ENCODE measurements at regions not wholly inside any gene's neighbourhood (a gene's known extent, or its start where the extent isn't known, plus 50 kb on each side); places are given as distances from the start of the nearest gene placed in this dataset.
A peak's percentile ranks its signal among the peaks of the same experiment; 100 is the strongest.

- DNase-seq, result no peak
Observed at GRCh38 chr15:93519599-93519998, 430.6 kb upstream of the RGMA start.

GRCh38 chr15:93517176-93517575 is 428.2 kb upstream of the RGMA start:
- DNase-seq, result no peak

GRCh38 chr15:93515256-93516051 is 426.4 kb upstream of the RGMA start:
- no peak for DNase-seq

- DNase-seq, result no peak
Observed at GRCh38 chr15:93506646-93507045, 417.6 kb upstream of the RGMA start.

- DNase-seq, result no peak
Observed at GRCh38 chr15:93505506-93505905, 416.5 kb upstream of the RGMA start.

- no peak for DNase-seq
Observed at GRCh38 chr15:93501946-93502345, 412.9 kb upstream of the RGMA start.

GRCh38 chr15:93500155-93500554 is 411.1 kb upstream of the RGMA start:
- DNase-seq, result no peak

- no peak for DNase-seq
Observed at GRCh38 chr15:93497291-93497690, 408.3 kb upstream of the RGMA start.

- DNase-seq, result no peak
Observed at GRCh38 chr15:93496888-93497287, 407.9 kb upstream of the RGMA start.

- DNase-seq, result no peak
Observed at GRCh38 chr15:93495799-93496637, 407.0 kb upstream of the RGMA start.

- no peak for DNase-seq
Observed at GRCh38 chr15:93493172-93493571, 404.2 kb upstream of the RGMA start.

- DNase-seq, result no peak
Observed at GRCh38 chr15:93491291-93491690, 402.3 kb upstream of the RGMA start.

GRCh38 chr15:93488296-93488713 is 399.3 kb upstream of the RGMA start:
- no peak for DNase-seq

GRCh38 chr15:93486407-93487117 is 397.6 kb upstream of the RGMA start:
- no peak for DNase-seq

GRCh38 chr15:93485438-93486327 is 396.7 kb upstream of the RGMA start:
- DNase-seq, result no peak

GRCh38 chr15:93483923-93484322 is 394.9 kb upstream of the RGMA start:
- peak; percentile 52 for DNase-seq

- DNase-seq, result no peak
Observed at GRCh38 chr15:93482731-93483130, 393.7 kb upstream of the RGMA start.

GRCh38 chr15:93479715-93480114 is 390.7 kb upstream of the RGMA start:
- peak; percentile 64 for DNase-seq

GRCh38 chr15:93478947-93479346 is 389.9 kb upstream of the RGMA start:
- no peak for DNase-seq

- no peak for DNase-seq
Observed at GRCh38 chr15:93477721-93478120, 388.7 kb upstream of the RGMA start.

GRCh38 chr15:93477188-93477587 is 388.2 kb upstream of the RGMA start:
- DNase-seq, result no peak

- no peak for DNase-seq
Observed at GRCh38 chr15:93476491-93477177, 387.6 kb upstream of the RGMA start.

All from NCI-H2171 (cell line).